Peyer's patch (tissue), 4 donors: ENCODE measurements at regions not wholly inside any gene's neighbourhood (a gene's known extent, or its start where the extent isn't known, plus 50 kb on each side); places are given as distances from the start of the nearest gene placed in this dataset.

ENCODE experiments used
- DNase-seq, 3 donors: peaks; one replicate each; pipeline ENCODE4 v3.0.0-alpha.2; 2017 to 2019
- H3K27ac ChIP-seq, 4 donors: fragments of 200-600 bp; sonication (generic); one replicate each; pipeline ENCODE4 v1.5.1; 2016 to 2019
- H3K27me3 ChIP-seq, 2 donors: fragments of 200-600 bp; sonication (generic); one replicate each; pipeline ENCODE4 v1.5.1; 2019
- H3K36me3 ChIP-seq, 3 donors: fragments of 200-600 bp; sonication (generic); one replicate each; pipeline ENCODE4 v1.5.1; 2016 to 2019
- H3K4me1 ChIP-seq, 4 donors: fragments of 200-600 bp; sonication (generic); one replicate each; pipeline ENCODE4 v1.5.1; 2016 to 2019
- H3K4me3 ChIP-seq, 4 donors: fragments of 200-600 bp; sonication (generic); 1 replicate in 3 of 4; 2 replicates in 1 of 4; pipeline ENCODE4 v1.5.1; 2016 to 2019; ENCODE audit warnings: mild to moderate bottlenecking in 1 of 4
- H3K9me3 ChIP-seq, 4 donors: fragments of 200-600 bp; sonication (generic); one replicate each; pipeline ENCODE4 v1.5.1; 2016 to 2019; ENCODE audit warnings: mild to moderate bottlenecking in 1 of 4
- POLR2A ChIP-seq, 2 donors: fragments of 450-650 bp; IDR thresholded peaks; one replicate each; pipeline ENCODE4 v1.5.1; 2017; ENCODE audit warnings: antibody characterized with exemption in 2 of 2, mild to moderate bottlenecking in 2 of 2, moderate library complexity in 2 of 2
- TF ChIP-seq, protein P1 (sequence below), 6 experiments: fragments of 450-650 bp in 4 of 6; fragments of 200-600 bp in 2 of 6; sonication (generic) in 1 of 6; IDR thresholded peaks; one replicate each; pipeline ENCODE4 v1.5.1; 2017 to 2019; ENCODE audit warnings: antibody characterized with exemption in 6 of 6, mild to moderate bottlenecking in 3 of 6, moderate library complexity in 1 of 6

DNA sequence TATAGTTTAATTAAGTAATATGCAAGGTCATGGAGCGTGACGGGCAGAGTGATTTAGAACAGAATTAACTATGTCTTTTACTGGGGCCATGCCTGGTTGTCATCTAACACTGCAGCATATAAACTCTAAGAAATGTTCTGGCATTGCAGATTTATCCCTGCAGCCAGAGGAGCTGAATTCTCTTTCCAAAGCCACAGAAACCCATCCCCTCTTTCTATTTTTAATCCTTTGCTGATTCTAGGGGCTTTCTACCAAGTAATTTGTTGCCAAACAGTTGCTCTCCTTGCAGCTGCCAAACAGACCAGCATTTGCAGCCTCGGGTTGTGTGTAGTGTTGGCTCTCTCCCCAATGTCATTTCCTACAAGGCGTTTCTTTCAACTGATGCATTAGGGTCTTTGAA lies 243.2 kb upstream of the MON1B start:
- TF ChIP-seq POLR2A (IDR thresholded peaks at IDR 0.05) = no peak
- TF ChIP-seq, protein P1, sequence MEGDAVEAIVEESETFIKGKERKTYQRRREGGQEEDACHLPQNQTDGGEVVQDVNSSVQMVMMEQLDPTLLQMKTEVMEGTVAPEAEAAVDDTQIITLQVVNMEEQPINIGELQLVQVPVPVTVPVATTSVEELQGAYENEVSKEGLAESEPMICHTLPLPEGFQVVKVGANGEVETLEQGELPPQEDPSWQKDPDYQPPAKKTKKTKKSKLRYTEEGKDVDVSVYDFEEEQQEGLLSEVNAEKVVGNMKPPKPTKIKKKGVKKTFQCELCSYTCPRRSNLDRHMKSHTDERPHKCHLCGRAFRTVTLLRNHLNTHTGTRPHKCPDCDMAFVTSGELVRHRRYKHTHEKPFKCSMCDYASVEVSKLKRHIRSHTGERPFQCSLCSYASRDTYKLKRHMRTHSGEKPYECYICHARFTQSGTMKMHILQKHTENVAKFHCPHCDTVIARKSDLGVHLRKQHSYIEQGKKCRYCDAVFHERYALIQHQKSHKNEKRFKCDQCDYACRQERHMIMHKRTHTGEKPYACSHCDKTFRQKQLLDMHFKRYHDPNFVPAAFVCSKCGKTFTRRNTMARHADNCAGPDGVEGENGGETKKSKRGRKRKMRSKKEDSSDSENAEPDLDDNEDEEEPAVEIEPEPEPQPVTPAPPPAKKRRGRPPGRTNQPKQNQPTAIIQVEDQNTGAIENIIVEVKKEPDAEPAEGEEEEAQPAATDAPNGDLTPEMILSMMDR (IDR thresholded peaks at IDR 0.05) = no peak
- Histone ChIP-seq H3K27me3 (no peaks in the 10 kb centered on the region), H3K36me3 (no peaks in the 10 kb centered on the region), H3K4me1 (no peaks in the 10 kb centered on the region), H3K4me3 (no peak overlapping the region), H3K9me3 (no peaks in the 10 kb centered on the region), H3K27ac (no peak overlapping the region)
- DNase-seq = no peak

DNA sequence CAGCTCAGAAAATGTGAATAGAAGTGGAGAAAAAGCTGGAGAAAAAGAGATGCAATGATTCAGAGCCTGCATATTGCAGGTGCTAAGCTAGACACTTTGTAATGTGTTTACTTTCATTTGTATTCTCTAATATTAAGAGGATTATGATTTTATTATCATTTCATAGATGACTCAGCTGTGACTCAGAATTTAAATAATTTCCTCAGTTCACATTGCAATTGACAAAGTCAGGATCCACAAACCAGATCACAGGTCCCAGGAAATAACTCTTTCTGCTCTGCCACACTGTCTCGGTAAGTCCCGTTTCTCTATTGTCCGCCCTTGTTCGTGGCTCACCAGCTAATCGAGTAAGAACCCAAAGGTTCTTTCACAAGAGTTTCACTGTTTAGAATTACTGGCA lies 235.4 kb upstream of the MON1B start:
- Histone ChIP-seq H3K4me1 (no peaks in the 10 kb centered on the region), H3K27me3 (no peaks in the 10 kb centered on the region), H3K27ac (no peak overlapping the region), H3K36me3 (no peaks in the 10 kb centered on the region), H3K4me3 (no peak overlapping the region), H3K9me3 (no peaks in the 10 kb centered on the region)
- TF ChIP-seq, protein P1 (IDR thresholded peaks at IDR 0.05) = no peak
- no peak for TF ChIP-seq POLR2A (IDR thresholded peaks at IDR 0.05)
- DNase-seq = no peak

DNA sequence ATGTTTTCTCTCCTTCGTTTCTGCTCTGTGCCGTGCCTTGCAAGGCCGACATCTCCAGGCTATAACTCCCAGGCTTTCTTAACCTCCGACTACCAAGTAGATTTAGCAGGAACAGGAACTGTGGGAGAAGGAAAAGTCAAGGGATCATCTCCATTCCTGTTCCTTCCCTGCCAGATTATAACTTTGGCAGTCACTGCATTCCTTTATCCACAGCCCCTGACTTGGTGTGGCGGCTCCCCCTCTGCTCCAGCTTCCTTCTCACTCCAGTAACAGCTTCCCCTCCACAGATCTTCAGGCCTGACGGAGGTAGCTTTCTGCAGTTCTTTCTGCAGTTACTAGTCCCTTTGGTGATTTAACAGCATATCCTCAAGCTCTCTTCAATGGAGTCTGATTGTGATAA lies 234.6 kb upstream of the MON1B start:
- DNase-seq = no peak
- H3K9me3 ChIP-seq = no peaks in the 10 kb centered on the region
- no peaks in the 10 kb centered on the region for H3K4me1 ChIP-seq
- no peaks in the 10 kb centered on the region for H3K36me3 ChIP-seq
- H3K27me3 ChIP-seq = no peaks in the 10 kb centered on the region
- no peak overlapping the region for H3K27ac ChIP-seq
- no peak for TF ChIP-seq POLR2A (IDR thresholded peaks at IDR 0.05)
- no peak overlapping the region for H3K4me3 ChIP-seq

DNA sequence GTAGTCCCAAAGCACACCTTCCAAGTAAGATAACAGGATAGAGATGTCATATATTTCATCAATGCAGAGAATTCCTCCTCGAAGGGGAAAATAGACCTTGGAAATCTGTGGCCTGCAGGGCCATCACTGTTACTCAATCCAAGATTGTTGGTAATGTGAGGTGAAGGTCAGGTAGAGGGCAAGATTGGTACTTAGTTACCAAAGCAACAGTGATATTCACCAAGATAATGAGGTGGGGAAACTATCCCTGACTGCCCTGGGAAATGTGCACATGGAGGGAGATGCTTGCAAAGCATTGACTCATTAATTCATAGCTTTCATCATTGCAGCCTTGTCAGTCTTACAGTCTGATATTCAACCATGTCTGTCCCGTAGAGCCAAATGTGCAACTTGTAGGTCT lies 234.1 kb upstream of the MON1B start:
- TF ChIP-seq POLR2A (IDR thresholded peaks at IDR 0.05) = no peak
- TF ChIP-seq, protein P1 (IDR thresholded peaks at IDR 0.05) = no peak
- Histone ChIP-seq H3K36me3 (no peaks in the 10 kb centered on the region), H3K4me3 (no peak overlapping the region), H3K4me1 (no peaks in the 10 kb centered on the region), H3K27ac (no peak overlapping the region), H3K9me3 (no peaks in the 10 kb centered on the region), H3K27me3 (no peaks in the 10 kb centered on the region)
- DNase-seq = no peak

DNA sequence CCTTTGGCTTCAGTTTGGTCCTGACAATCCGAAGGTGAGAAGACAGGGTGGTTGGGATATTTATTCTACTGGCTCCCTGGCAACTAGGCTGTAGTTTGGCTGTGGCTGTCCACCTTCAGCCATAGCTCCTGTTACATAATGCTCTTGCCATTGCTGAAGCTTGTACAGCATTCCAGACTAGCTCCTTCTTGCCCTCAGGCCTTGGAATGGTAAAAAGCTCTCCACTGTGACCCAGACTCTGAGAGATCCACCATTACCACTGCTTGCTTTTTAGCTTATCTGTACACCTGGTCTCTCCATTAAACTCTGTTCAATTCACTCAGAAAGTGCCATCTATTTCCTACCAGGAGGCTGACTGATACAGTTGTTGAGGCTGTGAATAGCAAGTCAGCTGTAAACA lies 231.8 kb upstream of the MON1B start:
- H3K4me3 ChIP-seq = no peak overlapping the region
- H3K27me3 ChIP-seq = no peaks in the 10 kb centered on the region
- no peak for TF ChIP-seq POLR2A (IDR thresholded peaks at IDR 0.05)
- TF ChIP-seq, protein P1 (IDR thresholded peaks at IDR 0.05) = no peak
- no peak overlapping the region for H3K27ac ChIP-seq
- H3K4me1 ChIP-seq = no peaks in the 10 kb centered on the region
- no peaks in the 10 kb centered on the region for H3K36me3 ChIP-seq
- H3K9me3 ChIP-seq = no peaks in the 10 kb centered on the region
- no peak for DNase-seq

DNA sequence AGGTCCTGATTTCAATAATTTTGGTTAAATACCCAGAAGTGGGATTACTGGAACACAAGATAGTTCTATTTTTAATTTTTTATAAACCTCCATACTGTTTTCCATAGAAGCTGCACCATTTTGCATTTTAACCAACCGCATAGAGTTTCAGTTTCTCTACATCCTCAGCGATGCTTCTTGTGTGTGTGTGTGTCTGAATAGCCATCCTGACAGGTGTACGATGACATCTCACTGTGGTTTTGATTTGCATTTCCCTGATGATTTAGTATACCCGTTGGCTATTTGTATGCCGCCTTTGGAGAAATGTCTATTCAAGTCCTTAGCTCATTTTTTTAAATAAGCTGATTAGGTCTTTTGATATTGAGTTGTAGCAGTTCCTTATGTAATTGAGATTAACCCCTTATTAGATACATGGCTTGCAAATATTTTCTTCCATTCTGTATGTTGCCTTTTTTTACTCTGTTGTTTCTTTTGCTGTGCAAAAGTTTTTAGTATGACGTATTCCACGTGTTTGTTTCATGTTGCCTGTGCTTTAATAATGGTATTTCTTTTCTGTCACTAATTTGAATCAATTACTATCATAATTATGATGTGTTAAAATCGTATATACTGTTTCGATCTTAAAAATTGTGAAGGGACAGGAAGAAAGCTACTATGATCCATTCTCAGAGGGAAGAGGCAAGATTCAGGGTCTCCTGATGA lies 227.2 kb upstream of the MON1B start:
- no peak for DNase-seq
- no peaks in the 10 kb centered on the region for H3K4me1 ChIP-seq
- no peaks in the 10 kb centered on the region for H3K36me3 ChIP-seq
- no peak overlapping the region for H3K27ac ChIP-seq
- no peak overlapping the region for H3K4me3 ChIP-seq
- TF ChIP-seq, protein P1 (IDR thresholded peaks at IDR 0.05) = no peak
- no peak for TF ChIP-seq POLR2A (IDR thresholded peaks at IDR 0.05)
- H3K27me3 ChIP-seq = no peaks in the 10 kb centered on the region
- H3K9me3 ChIP-seq = no peaks in the 10 kb centered on the region
